ENCODE measurements at regions not wholly inside any gene's neighbourhood (a gene's known extent, or its start where the extent isn't known, plus 50 kb on each side); places are given as distances from the start of the nearest gene placed in this dataset.

GRCh38 chr1:229870381-229870780 is 196.7 kb upstream of the GALNT2 start:
- no peak overlapping the region for H3K4me3 ChIP-seq (ENCODE audit: low read depth, low read length)
- TF ChIP-seq CTCF (IDR thresholded peaks at IDR 0.05; ENCODE audit: borderline replicate concordance, insufficient read depth, low read depth, low read length), result no peak

GRCh38 chr1:229871078-229871676 is 195.9 kb upstream of the GALNT2 start:
- H3K4me3 ChIP-seq (ENCODE audit: low read depth, low read length), result no peak overlapping the region
- no peak for TF ChIP-seq CTCF (IDR thresholded peaks at IDR 0.05; ENCODE audit: borderline replicate concordance, insufficient read depth, low read depth, low read length)

GRCh38 chr1:229874136-229874535 is 192.9 kb upstream of the GALNT2 start:
- TF ChIP-seq CTCF (IDR thresholded peaks at IDR 0.05; ENCODE audit: borderline replicate concordance, insufficient read depth, low read depth, low read length), result no peak

GRCh38 chr1:229874609-229875008 is 192.4 kb upstream of the GALNT2 start:
- no peak for TF ChIP-seq CTCF (IDR thresholded peaks at IDR 0.05; ENCODE audit: borderline replicate concordance, insufficient read depth, low read depth, low read length)
- H3K4me3 ChIP-seq (ENCODE audit: low read depth, low read length), result no peak overlapping the region

More at GRCh38 chr1:229874136-229874535, 192.9 kb upstream of the GALNT2 start:
- no peak overlapping the region for H3K4me3 ChIP-seq (ENCODE audit: low read depth, low read length)

GRCh38 chr1:229875086-229875485 is 192.0 kb upstream of the GALNT2 start:
- H3K4me3 ChIP-seq (ENCODE audit: low read depth, low read length), result no peak overlapping the region
- TF ChIP-seq CTCF (IDR thresholded peaks at IDR 0.05; ENCODE audit: borderline replicate concordance, insufficient read depth, low read depth, low read length), result no peak

- H3K4me3 ChIP-seq (ENCODE audit: low read depth, low read length), result no peak overlapping the region
- TF ChIP-seq CTCF (IDR thresholded peaks at IDR 0.05; ENCODE audit: borderline replicate concordance, insufficient read depth, low read depth, low read length), result no peak
These were observed 187.3 kb upstream of the GALNT2 start for GRCh38 chr1:229879746-229880145.
